HG02885 (cell line): ENCODE measurements at regions not wholly inside any gene's neighbourhood (a gene's known extent, or its start where the extent isn't known, plus 50 kb on each side); places are given as distances from the start of the nearest gene placed in this dataset.
A peak's percentile ranks its signal among the peaks of the same experiment; 100 is the strongest.
"Not testable (repeated sequence)": the region's sequence is repeated elsewhere in the genome, so short reads cannot be mapped to it uniquely, and the experiment has no call there.

Experiments
- ATAC-seq: cut with Tn5 transposase; IDR thresholded peaks from one replicate; pipeline ENCODE4 v1.9.1; 2021; ENCODE audit warnings: mild to moderate bottlenecking; ENCODE audit not compliant: unreplicated experiment, poor library complexity

GRCh38 chr1:81738875-81739274, 61.9 kb upstream of the ADGRL2 start:
- ATAC-seq = no peak

- ATAC-seq = no peak
These were observed 67.3 kb upstream of the ADGRL2 start for GRCh38 chr1:81733480-81733879.

GRCh38 chr1:81731989-81732388, 68.7 kb upstream of the ADGRL2 start:
- ATAC-seq = no peak

GRCh38 chr1:81730881-81731280, 69.9 kb upstream of the ADGRL2 start:
- ATAC-seq = no peak

- not testable (repeated sequence) for ATAC-seq
These were observed 70.4 kb upstream of the ADGRL2 start for GRCh38 chr1:81730299-81730698.

GRCh38 chr1:81729818-81730217, 70.9 kb upstream of the ADGRL2 start:
- no peak for ATAC-seq

GRCh38 chr1:81729239-81729638, 71.5 kb upstream of the ADGRL2 start:
- no peak for ATAC-seq

- no peak for ATAC-seq
These were observed 74.9 kb upstream of the ADGRL2 start for GRCh38 chr1:81725823-81726222.

- not testable (repeated sequence) for ATAC-seq
These were observed 78.0 kb upstream of the ADGRL2 start for GRCh38 chr1:81722631-81723328.

GRCh38 chr1:81720256-81720655, 80.5 kb upstream of the ADGRL2 start:
- ATAC-seq = not testable (repeated sequence)

GRCh38 chr1:81717230-81717629, 83.5 kb upstream of the ADGRL2 start:
- no peak for ATAC-seq

GRCh38 chr1:81715391-81715790, 85.3 kb upstream of the ADGRL2 start:
- no peak for ATAC-seq

- ATAC-seq = no peak
These were observed 86.1 kb upstream of the ADGRL2 start for GRCh38 chr1:81714636-81715035.

GRCh38 chr1:81712425-81712824, 88.3 kb upstream of the ADGRL2 start:
- ATAC-seq = no peak

GRCh38 chr1:81710857-81711256, 89.9 kb upstream of the ADGRL2 start:
- ATAC-seq = no peak

GRCh38 chr1:81708250-81708649, 92.5 kb upstream of the ADGRL2 start:
- ATAC-seq = no peak

GRCh38 chr1:81706650-81707435, 93.9 kb upstream of the ADGRL2 start:
- no peak for ATAC-seq

GRCh38 chr1:81703756-81704463, 96.8 kb upstream of the ADGRL2 start:
- no peak for ATAC-seq

GRCh38 chr1:81703391-81703755, 97.4 kb upstream of the ADGRL2 start:
- ATAC-seq = no peak

- ATAC-seq = no peak
These were observed 97.8 kb upstream of the ADGRL2 start for GRCh38 chr1:81702903-81703302.

- ATAC-seq = peak; percentile 50
These were observed 98.5 kb upstream of the ADGRL2 start for GRCh38 chr1:81702079-81702715.
